ENCODE measurements at regions not wholly inside any gene's neighbourhood (a gene's known extent, or its start where the extent isn't known, plus 50 kb on each side); places are given as distances from the start of the nearest gene placed in this dataset.

- no peak for TF ChIP-seq CTCF (IDR thresholded peaks at IDR 0.05; ENCODE audit: control extremely low read depth in 1 of 3, insufficient read depth in 1 of 3, low read depth in 1 of 3, low read length in 3 of 3)
Measured at GRCh38 chr2:216553482-216554240, 55.0 kb downstream of the RPL37A start (continued).
